ENCODE measurements at regions not wholly inside any gene's neighbourhood (a gene's known extent, or its start where the extent isn't known, plus 50 kb on each side); places are given as distances from the start of the nearest gene placed in this dataset.
"Not testable (repeated sequence)": the region's sequence is repeated elsewhere in the genome, so short reads cannot be mapped to it uniquely, and the experiment has no call there.

GRCh38 chr3:98655666-98656065 is 62.3 kb upstream of the CPOX start:
- DNase-seq (ENCODE audit: low read depth): peak; percentile 10
- H3K4me3 ChIP-seq (ENCODE audit: control insufficient read depth, low read depth, low read length): no peak overlapping the region
- TF ChIP-seq CTCF (IDR thresholded peaks at IDR 0.05; ENCODE audit: control insufficient read depth, insufficient read depth, low read depth, low read length, missing control alignments): no peak

- no peak for DNase-seq (ENCODE audit: low read depth)
- H3K4me3 ChIP-seq (ENCODE audit: control insufficient read depth, low read depth, low read length): no peak overlapping the region
Observed at GRCh38 chr3:98657457-98657856, 64.0 kb upstream of the CPOX start.

GRCh38 chr3:98662699-98663098 is 69.3 kb upstream of the CPOX start:
- no peak overlapping the region for H3K4me3 ChIP-seq (ENCODE audit: control insufficient read depth, low read depth, low read length)
- DNase-seq (ENCODE audit: low read depth): no peak
- TF ChIP-seq CTCF (IDR thresholded peaks at IDR 0.05; ENCODE audit: control insufficient read depth, insufficient read depth, low read depth, low read length, missing control alignments): no peak

More at GRCh38 chr3:98657457-98657856, 64.0 kb upstream of the CPOX start:
- no peak for TF ChIP-seq CTCF (IDR thresholded peaks at IDR 0.05; ENCODE audit: control insufficient read depth, insufficient read depth, low read depth, low read length, missing control alignments)

GRCh38 chr3:98670020-98670419 is 76.6 kb upstream of the CPOX start:
- no peak for DNase-seq (ENCODE audit: low read depth)
- no peak for TF ChIP-seq CTCF (IDR thresholded peaks at IDR 0.05; ENCODE audit: control insufficient read depth, insufficient read depth, low read depth, low read length, missing control alignments)
- no peak overlapping the region for H3K4me3 ChIP-seq (ENCODE audit: control insufficient read depth, low read depth, low read length)

- no peak overlapping the region for H3K4me3 ChIP-seq (ENCODE audit: control insufficient read depth, low read depth, low read length)
- DNase-seq (ENCODE audit: low read depth): no peak
- no peak for TF ChIP-seq CTCF (IDR thresholded peaks at IDR 0.05; ENCODE audit: control insufficient read depth, insufficient read depth, low read depth, low read length, missing control alignments)
Observed at GRCh38 chr3:98679986-98680385, 83.2 kb upstream of the ST3GAL6 start.

GRCh38 chr3:98680723-98681122 is 82.4 kb upstream of the ST3GAL6 start:
- no peak for TF ChIP-seq CTCF (IDR thresholded peaks at IDR 0.05; ENCODE audit: control insufficient read depth, insufficient read depth, low read depth, low read length, missing control alignments)
- no peak overlapping the region for H3K4me3 ChIP-seq (ENCODE audit: control insufficient read depth, low read depth, low read length)
- DNase-seq (ENCODE audit: low read depth): no peak

GRCh38 chr3:98681486-98681885 is 81.7 kb upstream of the ST3GAL6 start:
- no peak overlapping the region for H3K4me3 ChIP-seq (ENCODE audit: control insufficient read depth, low read depth, low read length)
- no peak for DNase-seq (ENCODE audit: low read depth)
- TF ChIP-seq CTCF (IDR thresholded peaks at IDR 0.05; ENCODE audit: control insufficient read depth, insufficient read depth, low read depth, low read length, missing control alignments): no peak

GRCh38 chr3:98682391-98682790 is 80.7 kb upstream of the ST3GAL6 start:
- not testable (repeated sequence) for DNase-seq (ENCODE audit: low read depth); H3K4me3 ChIP-seq (ENCODE audit: control insufficient read depth, low read depth, low read length)

Measured in AG09309 (cell line).